Smooth muscle cell (in vitro differentiated cells): ENCODE measurements at regions not wholly inside any gene's neighbourhood (a gene's known extent, or its start where the extent isn't known, plus 50 kb on each side); places are given as distances from the start of the nearest gene placed in this dataset.

ENCODE experiments used
- DNase-seq: peaks from one replicate; lab custom pipeline; 2025; ENCODE audit not compliant: unreplicated experiment; lab: John Stamatoyannopoulos, UW
- H2AFZ ChIP-seq: fragments of 200-600 bp; sonication (generic); 2 replicates; pipeline ENCODE4 v1.6.0; 2016; ENCODE audit warnings: antibody characterized with exemption, low read depth, mild to moderate bottlenecking
- H3F3A ChIP-seq: fragments of 200-600 bp; sonication (generic); 2 replicates; pipeline ENCODE4 v1.6.0; 2017; ENCODE audit warnings: antibody characterized with exemption, low read depth
- H3K27ac ChIP-seq: fragments of 200-600 bp; sonication (generic); 2 replicates; pipeline ENCODE4 v1.5.1; 2016; ENCODE audit warnings: low read depth, mild to moderate bottlenecking
- H3K27me3 ChIP-seq: fragments of 200-600 bp; sonication (generic); 2 replicates; pipeline ENCODE4 v1.6.1; 2016; ENCODE audit warnings: low read depth, mild to moderate bottlenecking
- H3K36me3 ChIP-seq: fragments of 200-600 bp; sonication (generic); 2 replicates; pipeline ENCODE4 v1.5.1; 2016; ENCODE audit warnings: low read depth
- H3K4me1 ChIP-seq: fragments of 200-600 bp; sonication (generic); 2 replicates; pipeline ENCODE4 v1.5.1; 2016; ENCODE audit warnings: low read depth
- H3K4me2 ChIP-seq: fragments of 200-600 bp; sonication (generic); 2 replicates; pipeline ENCODE4 v1.6.0; 2016; ENCODE audit warnings: mild to moderate bottlenecking
- H3K4me3 ChIP-seq: fragments of 200-600 bp; sonication (generic); 2 replicates; pipeline ENCODE4 v1.5.1; 2016; ENCODE audit warnings: mild to moderate bottlenecking
- H3K79me2 ChIP-seq: fragments of 200-600 bp; sonication (generic); 2 replicates; pipeline ENCODE4 v1.6.0; 2016; ENCODE audit warnings: low read depth, mild to moderate bottlenecking
- H3K9ac ChIP-seq: fragments of 200-600 bp; sonication (generic); 2 replicates; pipeline ENCODE4 v1.6.0; 2016; ENCODE audit warnings: low read depth
- H3K9me3 ChIP-seq: fragments of 200-600 bp; sonication (generic); replicated peaks from 2 replicates; pipeline ENCODE4 v1.5.1; 2016; ENCODE audit warnings: low read depth
- H4K20me1 ChIP-seq: fragments of 200-600 bp; sonication (generic); 2 replicates; pipeline ENCODE4 v1.6.0; 2016; ENCODE audit warnings: low read depth
- WGBS: methylation state at CpG from one replicate; pipeline ENCODE4 v1.1.7; 2016; ENCODE audit warnings: low lambda C conversion rate; 5-methylcytosine and 5-hydroxymethylcytosine counted together
- TF ChIP-seq, protein P1 (sequence below): fragments of 200-600 bp; sonication (generic); IDR thresholded peaks from 2 replicates; pipeline ENCODE4 v1.5.1; 2017; ENCODE audit warnings: borderline replicate concordance, mild to moderate bottlenecking, antibody characterized with exemption; ENCODE audit not compliant: insufficient read depth, poor library complexity, severe bottlenecking

GRCh38 chr10:90988802-90989201, 67.9 kb upstream of the ANKRD1 start:
- Histone ChIP-seq H3K27ac (no peak overlapping the region), H3K4me3 (no peak overlapping the region), H3K27me3 (no peaks in the 10 kb centered on the region), H2AFZ (no peak overlapping the region), H3K4me1 (no peaks in the 10 kb centered on the region), H3K79me2 (no peaks in the 10 kb centered on the region), H3K4me2 (no peak overlapping the region), H3K9ac (no peak overlapping the region), H4K20me1 (no peaks in the 10 kb centered on the region), H3F3A (no peaks in the 10 kb centered on the region), H3K9me3 (no peaks in the 10 kb centered on the region), H3K36me3 (no peaks in the 10 kb centered on the region)
- TF ChIP-seq, protein P1, sequence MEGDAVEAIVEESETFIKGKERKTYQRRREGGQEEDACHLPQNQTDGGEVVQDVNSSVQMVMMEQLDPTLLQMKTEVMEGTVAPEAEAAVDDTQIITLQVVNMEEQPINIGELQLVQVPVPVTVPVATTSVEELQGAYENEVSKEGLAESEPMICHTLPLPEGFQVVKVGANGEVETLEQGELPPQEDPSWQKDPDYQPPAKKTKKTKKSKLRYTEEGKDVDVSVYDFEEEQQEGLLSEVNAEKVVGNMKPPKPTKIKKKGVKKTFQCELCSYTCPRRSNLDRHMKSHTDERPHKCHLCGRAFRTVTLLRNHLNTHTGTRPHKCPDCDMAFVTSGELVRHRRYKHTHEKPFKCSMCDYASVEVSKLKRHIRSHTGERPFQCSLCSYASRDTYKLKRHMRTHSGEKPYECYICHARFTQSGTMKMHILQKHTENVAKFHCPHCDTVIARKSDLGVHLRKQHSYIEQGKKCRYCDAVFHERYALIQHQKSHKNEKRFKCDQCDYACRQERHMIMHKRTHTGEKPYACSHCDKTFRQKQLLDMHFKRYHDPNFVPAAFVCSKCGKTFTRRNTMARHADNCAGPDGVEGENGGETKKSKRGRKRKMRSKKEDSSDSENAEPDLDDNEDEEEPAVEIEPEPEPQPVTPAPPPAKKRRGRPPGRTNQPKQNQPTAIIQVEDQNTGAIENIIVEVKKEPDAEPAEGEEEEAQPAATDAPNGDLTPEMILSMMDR: no peak
- 89% methylated on average over 5 of the region's 5 CpGs for WGBS
- no peak for DNase-seq

- no peak overlapping the region for H2AFZ ChIP-seq
- H3K4me1 ChIP-seq: no peaks in the 10 kb centered on the region
- H3K4me3 ChIP-seq: no peak overlapping the region
- H3F3A ChIP-seq: no peaks in the 10 kb centered on the region
- H3K27ac ChIP-seq: no peak overlapping the region
- H3K4me2 ChIP-seq: no peak overlapping the region
- H3K9ac ChIP-seq: no peak overlapping the region
- no peaks in the 10 kb centered on the region for H3K36me3 ChIP-seq
- H4K20me1 ChIP-seq: no peaks in the 10 kb centered on the region
- DNase-seq: no peak
- no peaks in the 10 kb centered on the region for H3K9me3 ChIP-seq
- no peaks in the 10 kb centered on the region for H3K27me3 ChIP-seq
- WGBS: 92% methylated on average over 3 of the region's 3 CpGs
- H3K79me2 ChIP-seq: no peaks in the 10 kb centered on the region
- TF ChIP-seq, protein P1: no peak
Measured at GRCh38 chr10:90989378-90989777, 68.5 kb upstream of the ANKRD1 start.

DNA sequence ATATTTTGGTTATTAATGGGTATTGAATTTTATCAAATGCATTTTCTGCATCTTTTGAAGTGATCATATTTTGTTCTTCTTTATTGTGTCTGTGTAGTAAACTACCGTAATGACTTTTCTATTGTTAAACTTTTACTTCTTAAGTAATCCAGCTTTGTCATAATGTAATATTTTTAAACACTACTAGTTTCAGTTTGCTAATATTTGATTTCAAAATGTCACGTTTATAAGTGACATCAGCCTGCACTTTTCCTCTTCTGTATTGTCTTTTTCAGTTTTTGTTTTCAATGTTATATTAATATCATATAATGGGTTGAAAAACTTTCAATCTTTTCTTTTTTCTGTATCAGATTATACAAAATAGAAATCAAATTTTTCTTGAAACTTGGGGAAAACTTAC, 71.6 kb upstream of the ANKRD1 start:
- no peaks in the 10 kb centered on the region for H3K79me2 ChIP-seq
- no peaks in the 10 kb centered on the region for H4K20me1 ChIP-seq
- no peak overlapping the region for H3K27ac ChIP-seq
- H3K4me1 ChIP-seq: no peaks in the 10 kb centered on the region
- H2AFZ ChIP-seq: no peak overlapping the region
- no peaks in the 10 kb centered on the region for H3K9me3 ChIP-seq
- H3K9ac ChIP-seq: no peak overlapping the region
- TF ChIP-seq, protein P1: no peak
- no peaks in the 10 kb centered on the region for H3K36me3 ChIP-seq
- H3K4me3 ChIP-seq: no peak overlapping the region
- H3K27me3 ChIP-seq: no peaks in the 10 kb centered on the region
- no peaks in the 10 kb centered on the region for H3F3A ChIP-seq
- H3K4me2 ChIP-seq: no peak overlapping the region
- 88% methylated on average over 2 of the region's 2 CpGs for WGBS
- no peak for DNase-seq

DNA sequence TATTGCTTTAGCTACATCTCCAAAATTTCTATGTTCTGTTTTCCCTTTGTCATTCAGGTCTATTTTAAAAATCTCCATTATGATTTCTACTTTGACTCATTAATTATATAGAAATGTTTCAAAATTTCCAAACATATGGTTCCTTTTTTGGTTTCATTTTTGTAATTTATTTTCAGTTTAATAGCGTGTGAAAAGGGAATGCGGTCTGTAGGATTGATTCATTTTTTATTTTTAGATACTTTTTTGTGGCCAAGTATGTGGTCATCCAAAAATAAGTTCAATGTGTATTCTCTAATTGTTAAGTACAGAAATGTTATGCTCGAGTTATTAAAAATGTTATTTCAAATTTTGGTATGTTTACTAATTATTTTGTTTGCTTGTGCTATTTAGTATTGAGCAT, 72.5 kb upstream of the ANKRD1 start:
- WGBS: 86% methylated on average over 3 of the region's 3 CpGs
- Histone ChIP-seq H3K79me2 (no peaks in the 10 kb centered on the region), H3K9me3 (no peaks in the 10 kb centered on the region), H3K36me3 (no peaks in the 10 kb centered on the region), H3K4me2 (no peak overlapping the region), H3F3A (no peaks in the 10 kb centered on the region), H3K27me3 (no peaks in the 10 kb centered on the region), H2AFZ (no peak overlapping the region), H3K27ac (no peak overlapping the region), H4K20me1 (no peaks in the 10 kb centered on the region), H3K4me1 (no peaks in the 10 kb centered on the region), H3K4me3 (no peak overlapping the region), H3K9ac (no peak overlapping the region)
- TF ChIP-seq, protein P1: no peak
- no peak for DNase-seq
